ENCODE measurements at regions not wholly inside any gene's neighbourhood (a gene's known extent, or its start where the extent isn't known, plus 50 kb on each side); places are given as distances from the start of the nearest gene placed in this dataset.

- TF ChIP-seq POLR2AphosphoS5 (IDR thresholded peaks at IDR 0.05): no peak
- no peak for TF ChIP-seq CTCF (IDR thresholded peaks at IDR 0.05)
- no peak for TF ChIP-seq EP300 (IDR thresholded peaks at IDR 0.05; ENCODE audit: low read depth)
These were observed 67.5 kb upstream of the PIK3R1 start for GRCh38 chr5:68148096-68148495.
